Trophoblast cell (in vitro differentiated cells and primary cell): ENCODE measurements at regions not wholly inside any gene's neighbourhood (a gene's known extent, or its start where the extent isn't known, plus 50 kb on each side); places are given as distances from the start of the nearest gene placed in this dataset.

ENCODE experiments used
- DNase-seq, 2 donors: peaks; one replicate each; pipeline ENCODE4 v3.0.0-alpha.2; 2016
- H2AFZ ChIP-seq: 2 replicates; pipeline ENCODE4 v1.6.1; 2013; ENCODE audit warnings: low read length, moderate library complexity, mild to moderate bottlenecking; ENCODE audit not compliant: insufficient read depth, poor library complexity
- H2AK5ac ChIP-seq: 2 replicates; pipeline ENCODE4 v1.6.1; 2013; ENCODE audit warnings: mild to moderate bottlenecking, low read length
- H2BK120ac ChIP-seq: 2 replicates; pipeline ENCODE4 v1.6.1; 2013; ENCODE audit warnings: low read length, mild to moderate bottlenecking, moderate library complexity; ENCODE audit not compliant: insufficient read depth, poor library complexity
- H2BK12ac ChIP-seq: 2 replicates; pipeline ENCODE4 v1.6.1; 2013; ENCODE audit warnings: mild to moderate bottlenecking, low read length, moderate library complexity
- H2BK5ac ChIP-seq: 2 replicates; pipeline ENCODE4 v1.6.1; 2013; ENCODE audit warnings: low read length, low read depth, moderate library complexity, mild to moderate bottlenecking; ENCODE audit not compliant: poor library complexity
- H3K14ac ChIP-seq: 2 replicates; pipeline ENCODE4 v1.6.1; 2013; ENCODE audit warnings: mild to moderate bottlenecking, low read length
- H3K18ac ChIP-seq: 2 replicates; pipeline ENCODE4 v1.6.1; 2013; ENCODE audit warnings: mild to moderate bottlenecking, low read length
- H3K23ac ChIP-seq: 2 replicates; pipeline ENCODE4 v1.6.1; 2013; ENCODE audit warnings: low read length
- H3K27ac ChIP-seq: 2 replicates; pipeline ENCODE4 v1.5.1; 2013; ENCODE audit warnings: low read depth, mild to moderate bottlenecking, inconsistent platforms, low read length, moderate library complexity
- H3K27me3 ChIP-seq: 2 replicates; pipeline ENCODE4 v1.6.1; 2013; ENCODE audit warnings: inconsistent platforms, mild to moderate bottlenecking, low read length, moderate library complexity; ENCODE audit not compliant: insufficient read depth
- H3K36me3 ChIP-seq, 2 experiments: 1 replicate in 1 of 2; 2 replicates in 1 of 2; pipeline ENCODE4 v1.6.1; 2013; ENCODE audit warnings: low read length in 2 of 2, mild to moderate bottlenecking in 2 of 2, moderate library complexity in 1 of 2; ENCODE audit not compliant: insufficient read depth in 2 of 2, control insufficient read depth in 1 of 2
- H3K4ac ChIP-seq: 2 replicates; pipeline ENCODE4 v1.6.1; 2013; ENCODE audit warnings: low read depth, mild to moderate bottlenecking, low read length, moderate library complexity
- H3K4me1 ChIP-seq, 2 experiments: 1 replicate in 1 of 2; 2 replicates in 1 of 2; pipeline ENCODE4 v1.6.1; 2013; ENCODE audit warnings: low read length in 2 of 2, mild to moderate bottlenecking in 2 of 2, moderate library complexity in 1 of 2; ENCODE audit not compliant: insufficient read depth in 2 of 2, control insufficient read depth in 1 of 2
- H3K4me2 ChIP-seq: 2 replicates; pipeline ENCODE4 v1.6.1; 2013; ENCODE audit warnings: inconsistent platforms, mild to moderate bottlenecking, low read length, moderate library complexity
- H3K4me3 ChIP-seq: 2 replicates; pipeline ENCODE4 v1.5.1; 2013; ENCODE audit warnings: mild to moderate bottlenecking, low read depth, low read length, inconsistent platforms
- H3K79me1 ChIP-seq: one replicate; pipeline ENCODE4 v1.6.1; 2013; ENCODE audit warnings: low read length
- H3K79me2 ChIP-seq: 2 replicates; pipeline ENCODE4 v1.6.1; 2013; ENCODE audit warnings: low read length, mild to moderate bottlenecking; ENCODE audit not compliant: control insufficient read depth, insufficient read depth, poor library complexity
- H3K9ac ChIP-seq: 2 replicates; pipeline ENCODE4 v1.6.1; 2013; ENCODE audit warnings: mild to moderate bottlenecking, low read length
- H3K9me3 ChIP-seq: 2 replicates; pipeline ENCODE4 v1.6.1; 2013; ENCODE audit warnings: low read depth, mild to moderate bottlenecking, control low read depth, inconsistent platforms, low read length; ENCODE audit not compliant: insufficient read depth
- H4K12ac ChIP-seq: 2 replicates; pipeline ENCODE4 v1.6.1; 2013; ENCODE audit warnings: low read depth, mild to moderate bottlenecking, low read length, moderate library complexity
- H4K8ac ChIP-seq: 2 replicates; pipeline ENCODE4 v1.6.1; 2013; ENCODE audit warnings: low read depth, mild to moderate bottlenecking, low read length, moderate library complexity
- H4K91ac ChIP-seq: one replicate; pipeline ENCODE4 v1.6.1; 2013; ENCODE audit warnings: low read depth, mild to moderate bottlenecking, low read length, moderate library complexity
- WGBS: extraction: QIAGEN DNeasy Blood & Tissue Kit; methylation state at CpG from one replicate; pipeline ENCODE4 v1.1.7; 2013; ENCODE audit warnings: missing lambda C conversion rate; ENCODE audit not compliant: insufficient read length, insufficient coverage; ENCODE audit errors: extremely low coverage; 5-methylcytosine and 5-hydroxymethylcytosine counted together

GRCh38 chr16:59892376-59892775 is 1158.3 kb upstream of the GOT2 start:
- H4K8ac ChIP-seq, result no peak overlapping the region
- no peak overlapping the region for H3K27ac ChIP-seq
- no peak overlapping the region for H3K9ac ChIP-seq
- no peak for DNase-seq
- no peaks in the 10 kb centered on the region for H3K79me2 ChIP-seq
- no peak overlapping the region for H3K14ac ChIP-seq
- no peak overlapping the region for H3K4me3 ChIP-seq
- no peaks in the 10 kb centered on the region for H3K9me3 ChIP-seq
- no peak overlapping the region for H3K23ac ChIP-seq
- no peaks in the 10 kb centered on the region for H3K36me3 ChIP-seq
- H3K4ac ChIP-seq, result no peak overlapping the region
- H3K79me1 ChIP-seq, result no peaks in the 10 kb centered on the region
- H3K27me3 ChIP-seq, result no peaks in the 10 kb centered on the region
- H4K91ac ChIP-seq, result no peak overlapping the region
- H2AK5ac ChIP-seq, result no peak overlapping the region
- H2BK12ac ChIP-seq, result no peak overlapping the region
- no peak overlapping the region for H4K12ac ChIP-seq
- WGBS, result no CpG with 5 or more reads among the region's 8 CpGs
- H3K4me2 ChIP-seq, result no peak overlapping the region
- no peak overlapping the region for H2BK5ac ChIP-seq
- no peak overlapping the region for H3K18ac ChIP-seq
- no peak overlapping the region for H2AFZ ChIP-seq
- no peaks in the 10 kb centered on the region for H3K4me1 ChIP-seq
- no peak overlapping the region for H2BK120ac ChIP-seq

- H3K9me3 ChIP-seq, result no peaks in the 10 kb centered on the region
- no peak for DNase-seq
- H3K14ac ChIP-seq, result no peak overlapping the region
- H3K23ac ChIP-seq, result no peak overlapping the region
- no peak overlapping the region for H4K12ac ChIP-seq
- no peak overlapping the region for H3K9ac ChIP-seq
- H2AK5ac ChIP-seq, result no peak overlapping the region
- H3K27me3 ChIP-seq, result no peaks in the 10 kb centered on the region
- H3K79me1 ChIP-seq, result no peaks in the 10 kb centered on the region
- H4K91ac ChIP-seq, result no peak overlapping the region
- H3K27ac ChIP-seq, result no peak overlapping the region
- no peak overlapping the region for H4K8ac ChIP-seq
- no peak overlapping the region for H3K4ac ChIP-seq
- H3K4me1 ChIP-seq, result no peaks in the 10 kb centered on the region
- no peak overlapping the region for H3K4me2 ChIP-seq
- WGBS, result no CpG with 5 or more reads among the region's 2 CpGs
- H2BK120ac ChIP-seq, result no peak overlapping the region
- H2AFZ ChIP-seq, result no peak overlapping the region
- H3K36me3 ChIP-seq, result no peaks in the 10 kb centered on the region
- no peak overlapping the region for H2BK12ac ChIP-seq
- no peak overlapping the region for H3K4me3 ChIP-seq
- no peak overlapping the region for H2BK5ac ChIP-seq
- H3K18ac ChIP-seq, result no peak overlapping the region
- no peaks in the 10 kb centered on the region for H3K79me2 ChIP-seq
These were observed 1153.7 kb upstream of the GOT2 start for GRCh38 chr16:59887856-59888255.

GRCh38 chr16:59886021-59886420 is 1151.9 kb upstream of the GOT2 start:
- no peak for DNase-seq
- no CpG with 5 or more reads among the region's 2 CpGs for WGBS
- Histone ChIP-seq H3K36me3 (no peaks in the 10 kb centered on the region), H3K4ac (no peak overlapping the region), H3K4me2 (no peak overlapping the region), H3K4me1 (no peaks in the 10 kb centered on the region), H3K23ac (no peak overlapping the region), H3K79me2 (no peaks in the 10 kb centered on the region), H2BK12ac (no peak overlapping the region), H3K4me3 (no peak overlapping the region), H4K8ac (no peak overlapping the region), H3K18ac (no peak overlapping the region), H3K27ac (no peak overlapping the region), H3K14ac (no peak overlapping the region), H2BK5ac (no peak overlapping the region), H2BK120ac (no peak overlapping the region), H2AFZ (no peak overlapping the region), H3K79me1 (no peaks in the 10 kb centered on the region), H2AK5ac (no peak overlapping the region), H3K27me3 (no peaks in the 10 kb centered on the region), H3K9me3 (no peaks in the 10 kb centered on the region), H4K12ac (no peak overlapping the region), H3K9ac (no peak overlapping the region), H4K91ac (no peak overlapping the region)

GRCh38 chr16:59881376-59881775 is 1147.3 kb upstream of the GOT2 start:
- no peak overlapping the region for H4K8ac ChIP-seq
- H3K79me1 ChIP-seq, result no peaks in the 10 kb centered on the region
- H3K18ac ChIP-seq, result no peak overlapping the region
- H3K9ac ChIP-seq, result no peak overlapping the region
- no peaks in the 10 kb centered on the region for H3K4me1 ChIP-seq
- no peak overlapping the region for H3K4me3 ChIP-seq
- H3K36me3 ChIP-seq, result no peaks in the 10 kb centered on the region
- H4K12ac ChIP-seq, result no peak overlapping the region
- no peak overlapping the region for H3K27ac ChIP-seq
- no peak overlapping the region for H4K91ac ChIP-seq
- no peak overlapping the region for H3K23ac ChIP-seq
- no CpG with 5 or more reads among the region's 3 CpGs for WGBS
- H3K4me2 ChIP-seq, result no peak overlapping the region
- no peaks in the 10 kb centered on the region for H3K27me3 ChIP-seq
- H2BK12ac ChIP-seq, result no peak overlapping the region
- no peak overlapping the region for H2BK120ac ChIP-seq
- H2BK5ac ChIP-seq, result no peak overlapping the region
- H3K79me2 ChIP-seq, result no peaks in the 10 kb centered on the region
- no peak for DNase-seq
- no peak overlapping the region for H3K4ac ChIP-seq
- H3K9me3 ChIP-seq, result no peaks in the 10 kb centered on the region
- H2AK5ac ChIP-seq, result no peak overlapping the region
- H3K14ac ChIP-seq, result no peak overlapping the region
- H2AFZ ChIP-seq, result no peak overlapping the region
